ENCODE measurements at regions not wholly inside any gene's neighbourhood (a gene's known extent, or its start where the extent isn't known, plus 50 kb on each side); places are given as distances from the start of the nearest gene placed in this dataset.

GRCh38 chr5:110264661-110265060 is 461.8 kb downstream of the TMEM232 start:
- no peak for TF ChIP-seq CTCF (IDR thresholded peaks at IDR 0.05)
- TF ChIP-seq EZH2phosphoT487 (IDR thresholded peaks at IDR 0.05): no peak

Measured in neural progenitor cell (in vitro differentiated cells).